HG03196 (cell line): ENCODE measurements at regions not wholly inside any gene's neighbourhood (a gene's known extent, or its start where the extent isn't known, plus 50 kb on each side); places are given as distances from the start of the nearest gene placed in this dataset.
A peak's percentile ranks its signal among the peaks of the same experiment; 100 is the strongest.

ENCODE experiments used
- ATAC-seq: cut with Tn5 transposase; IDR thresholded peaks from one replicate; pipeline ENCODE4 v1.9.1; 2021; ENCODE audit not compliant: unreplicated experiment

- no peak for ATAC-seq
Measured at GRCh38 chr14:34350903-34351302, 111.1 kb downstream of the SPTSSA start.

- no peak for ATAC-seq
Measured at GRCh38 chr14:34348592-34348991, 113.4 kb downstream of the SPTSSA start.

- peak; percentile 84 for ATAC-seq
Measured at GRCh38 chr14:34347683-34348082, 114.4 kb downstream of the SPTSSA start.

GRCh38 chr14:34345718-34346465 is 116.1 kb downstream of the SPTSSA start:
- no peak for ATAC-seq

GRCh38 chr14:34344318-34344717 is 117.7 kb downstream of the SPTSSA start:
- ATAC-seq, result no peak

GRCh38 chr14:34340025-34340625 is 121.9 kb downstream of the SPTSSA start:
- ATAC-seq, result no peak

GRCh38 chr14:34338056-34338455 is 124.0 kb downstream of the SPTSSA start:
- no peak for ATAC-seq

GRCh38 chr14:34336501-34336900 is 125.5 kb downstream of the SPTSSA start:
- ATAC-seq, result no peak

- ATAC-seq, result no peak
Measured at GRCh38 chr14:34335968-34336367, 126.1 kb downstream of the SPTSSA start.

GRCh38 chr14:34334329-34334728 is 127.7 kb downstream of the SPTSSA start:
- no peak for ATAC-seq

GRCh38 chr14:34331728-34332623 is 130.1 kb downstream of the SPTSSA start:
- ATAC-seq, result peak; percentile 82

- ATAC-seq, result no peak
Measured at GRCh38 chr14:34330846-34331245, 131.2 kb downstream of the SPTSSA start.

- ATAC-seq, result no peak
Measured at GRCh38 chr14:34329301-34329700, 132.7 kb downstream of the SPTSSA start.

- no peak for ATAC-seq
Measured at GRCh38 chr14:34328178-34328577, 133.9 kb downstream of the SPTSSA start.

GRCh38 chr14:34325493-34325892 is 136.5 kb downstream of the SPTSSA start:
- no peak for ATAC-seq

GRCh38 chr14:34324363-34324795 is 137.7 kb downstream of the SPTSSA start:
- ATAC-seq, result no peak

GRCh38 chr14:34322940-34323418 is 139.1 kb downstream of the SPTSSA start:
- ATAC-seq, result no peak

GRCh38 chr14:34319140-34319539 is 142.9 kb downstream of the SPTSSA start:
- ATAC-seq, result no peak

- ATAC-seq, result no peak
Measured at GRCh38 chr14:34318014-34318413, 144.0 kb downstream of the SPTSSA start.

GRCh38 chr14:34310724-34311123 is 151.3 kb downstream of the SPTSSA start:
- no peak for ATAC-seq

GRCh38 chr14:34303811-34304210 is 158.2 kb downstream of the SPTSSA start:
- no peak for ATAC-seq
